Activated CD8-positive, alpha-beta memory T cell treated with anti-CD3 and anti-CD28 coated beads, Interleukin-2, amount 50 U/mL, for 1 hour (primary cell): ENCODE measurements at regions not wholly inside any gene's neighbourhood (a gene's known extent, or its start where the extent isn't known, plus 50 kb on each side); places are given as distances from the start of the nearest gene placed in this dataset.

Experiments used
- DNase-seq: peaks from one replicate; pipeline ENCODE4 v3.0.0-alpha.2; 2020; ENCODE audit errors: extremely low read depth

DNA sequence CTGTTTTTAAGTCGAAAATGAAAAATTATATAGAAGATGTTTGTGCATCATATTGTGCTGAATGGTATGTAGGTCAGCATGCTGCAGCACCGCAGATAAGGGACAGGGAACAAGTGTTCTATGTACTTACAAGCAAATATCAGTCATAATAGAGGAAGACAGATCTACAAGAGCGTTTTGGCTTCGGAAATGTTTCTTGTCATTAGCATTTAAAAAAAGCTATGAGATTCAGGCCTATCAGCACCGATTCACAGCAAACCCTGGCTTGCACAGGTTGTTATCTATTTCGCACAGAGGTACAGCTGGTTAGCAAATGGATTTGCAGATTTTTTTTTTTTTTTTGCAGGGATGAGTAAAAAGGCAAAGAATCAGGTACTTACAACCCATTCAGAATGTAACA lies 204.2 kb upstream of the TBC1D5 start:
- DNase-seq = no peak

DNA sequence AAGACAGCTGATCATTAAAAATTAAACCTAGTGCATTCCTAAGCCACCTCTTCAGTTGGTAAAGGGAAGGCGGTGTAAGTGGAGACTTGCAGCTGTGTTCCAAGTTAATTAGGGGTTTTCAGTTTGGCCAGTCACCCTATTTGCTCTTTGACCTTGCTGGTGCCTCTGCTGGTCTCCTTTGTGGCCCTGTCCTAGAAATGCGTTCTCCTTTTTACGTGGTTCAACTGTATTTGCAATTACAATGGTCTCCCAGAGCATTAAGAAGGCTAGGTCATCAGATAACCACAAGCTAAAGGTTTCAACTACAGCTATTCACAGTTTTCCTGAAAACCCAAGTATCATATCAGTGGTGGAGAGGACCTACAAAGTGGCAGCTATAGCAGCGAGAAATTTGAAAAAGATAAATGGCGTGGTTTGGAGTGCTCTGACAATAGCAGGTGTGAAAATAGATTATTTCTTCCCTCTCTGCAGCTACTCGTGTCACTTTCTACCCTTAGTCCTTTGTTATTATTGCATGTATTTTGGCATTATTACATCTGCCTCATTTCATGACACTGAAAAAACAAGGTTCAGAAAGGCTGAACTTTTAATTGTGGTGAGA lies 203.5 kb upstream of the TBC1D5 start:
- no peak for DNase-seq

DNA sequence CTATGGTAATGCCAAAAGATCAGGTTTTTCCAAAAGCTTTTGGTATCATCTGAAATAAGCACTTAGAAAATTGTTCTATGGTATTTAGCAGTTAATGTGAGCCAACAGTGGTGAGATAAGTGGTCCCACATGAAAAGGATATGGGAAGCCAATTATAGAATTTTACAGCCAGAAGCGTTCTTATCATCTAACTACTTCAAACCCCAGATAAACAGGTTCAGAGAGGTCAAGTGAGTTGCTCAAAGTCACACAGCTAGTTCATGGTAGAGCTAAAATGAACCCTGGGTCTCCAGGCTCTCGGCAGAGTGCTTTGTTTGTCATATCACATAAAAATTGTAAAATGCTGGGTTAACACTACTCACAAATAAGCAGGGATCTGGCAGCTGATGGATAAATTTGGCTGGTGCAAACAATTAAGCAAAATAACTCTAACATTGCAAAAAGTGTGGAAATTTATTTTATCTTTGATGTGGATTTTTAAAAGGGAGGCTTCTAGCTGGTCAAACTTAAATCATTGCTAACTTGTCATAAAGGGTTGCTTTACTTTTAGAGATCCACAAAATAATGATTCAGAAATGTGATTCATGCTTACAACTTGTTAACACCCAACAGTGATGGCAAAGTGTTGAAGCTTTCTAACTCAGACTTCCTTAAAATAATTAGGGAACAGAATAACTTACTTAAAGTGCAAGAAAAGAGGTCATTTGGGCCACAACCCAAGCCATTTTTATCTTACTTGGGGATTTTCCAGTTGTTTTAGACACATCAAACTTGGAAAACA lies 202.8 kb upstream of the TBC1D5 start:
- DNase-seq = no peak

DNA sequence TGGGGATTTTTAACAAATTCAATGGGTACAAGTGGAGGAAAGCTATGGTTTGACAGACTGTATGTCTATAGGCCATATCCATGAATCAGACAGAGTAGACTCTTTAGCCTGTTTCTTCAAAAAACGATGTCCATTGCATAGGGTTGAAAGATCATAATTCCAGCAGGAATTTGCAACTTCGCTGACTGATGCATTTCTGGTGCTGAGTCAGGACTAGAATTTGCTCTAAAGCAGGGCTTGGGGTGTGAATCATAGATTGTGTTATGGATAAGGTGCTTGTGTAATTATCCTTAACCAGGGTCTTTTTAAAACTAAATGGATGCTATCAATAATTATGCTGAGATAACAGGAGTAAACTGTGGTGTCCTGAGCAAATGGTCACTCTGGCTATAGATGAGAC lies 200.4 kb upstream of the TBC1D5 start:
- no peak for DNase-seq

DNA sequence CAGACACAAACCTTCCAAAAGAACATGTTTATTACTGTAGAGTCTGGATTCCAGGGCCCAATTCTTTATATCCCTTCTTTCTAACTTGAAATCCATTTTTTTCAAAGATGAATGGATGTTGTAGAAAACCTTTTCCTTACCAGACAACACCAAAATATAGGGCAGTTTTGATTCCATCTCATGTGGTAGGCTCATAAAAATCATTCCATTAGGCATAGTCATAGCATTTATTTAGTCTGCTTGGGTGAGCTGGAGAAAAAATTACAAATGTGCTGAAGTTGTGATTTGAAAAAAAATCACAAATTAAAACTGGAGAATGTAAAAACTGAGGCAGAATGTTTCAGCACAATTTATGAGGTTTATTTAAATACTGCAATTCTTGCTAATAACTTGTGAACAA lies 199.3 kb upstream of the TBC1D5 start:
- DNase-seq = no peak

DNA sequence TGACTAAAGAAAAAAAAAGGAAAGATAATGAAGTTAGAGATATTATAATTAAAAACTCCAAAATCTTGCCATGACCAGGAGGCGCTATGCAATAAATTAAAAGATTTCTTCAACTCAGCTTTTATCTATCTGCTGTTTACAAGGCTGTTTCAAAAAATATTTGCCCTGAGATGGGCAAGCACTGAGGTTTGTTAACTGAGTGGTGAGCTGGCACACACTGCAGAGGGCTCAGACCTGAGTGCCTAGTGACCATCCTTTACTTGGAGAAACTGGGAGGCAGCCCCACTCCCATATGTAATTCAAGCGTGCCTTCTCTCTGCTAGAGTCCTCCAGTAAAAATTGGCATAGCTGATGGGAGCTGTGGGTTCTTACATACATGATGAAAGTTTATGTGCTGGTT lies 198.7 kb upstream of the TBC1D5 start:
- DNase-seq = no peak

DNA sequence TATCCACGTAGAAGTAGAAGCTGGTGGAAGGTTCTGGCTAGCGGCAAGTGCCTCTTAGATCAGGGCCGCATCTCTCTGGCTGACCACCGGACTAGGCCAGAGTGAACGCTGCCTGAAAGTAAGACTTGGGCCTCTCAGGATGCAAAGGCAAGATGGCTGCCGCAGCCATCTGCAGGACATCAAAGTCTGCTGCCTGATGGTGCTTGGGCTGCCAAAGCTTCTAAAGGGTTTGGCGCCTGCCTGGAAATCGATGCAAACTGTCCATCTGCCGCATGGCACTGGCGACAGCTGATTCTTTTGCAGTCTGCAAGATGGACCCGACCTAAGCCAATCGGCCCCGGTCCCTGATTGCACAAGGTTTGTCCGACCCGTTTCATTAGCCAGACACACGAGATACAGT lies 196.7 kb upstream of the TBC1D5 start:
- DNase-seq = no peak

DNA sequence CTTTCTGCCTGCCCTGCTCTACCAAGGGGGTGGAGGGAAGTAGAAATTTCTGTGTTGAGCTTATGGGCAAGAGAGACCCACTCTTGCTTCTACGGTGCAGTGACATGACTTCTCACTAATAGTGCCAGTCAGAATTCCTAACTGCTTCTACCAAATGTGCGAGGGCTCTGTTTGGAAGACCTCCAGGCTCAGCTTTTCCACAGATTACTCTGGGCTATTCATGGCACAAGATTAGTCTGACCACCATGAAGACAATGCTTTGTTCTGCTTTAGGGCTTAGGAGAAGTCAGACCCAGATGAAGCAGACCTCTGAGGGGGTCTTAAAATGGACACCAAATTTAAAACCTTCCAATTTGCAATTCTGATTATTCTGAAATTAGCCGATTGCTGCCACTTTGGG lies 195.9 kb upstream of the TBC1D5 start:
- DNase-seq = no peak

DNA sequence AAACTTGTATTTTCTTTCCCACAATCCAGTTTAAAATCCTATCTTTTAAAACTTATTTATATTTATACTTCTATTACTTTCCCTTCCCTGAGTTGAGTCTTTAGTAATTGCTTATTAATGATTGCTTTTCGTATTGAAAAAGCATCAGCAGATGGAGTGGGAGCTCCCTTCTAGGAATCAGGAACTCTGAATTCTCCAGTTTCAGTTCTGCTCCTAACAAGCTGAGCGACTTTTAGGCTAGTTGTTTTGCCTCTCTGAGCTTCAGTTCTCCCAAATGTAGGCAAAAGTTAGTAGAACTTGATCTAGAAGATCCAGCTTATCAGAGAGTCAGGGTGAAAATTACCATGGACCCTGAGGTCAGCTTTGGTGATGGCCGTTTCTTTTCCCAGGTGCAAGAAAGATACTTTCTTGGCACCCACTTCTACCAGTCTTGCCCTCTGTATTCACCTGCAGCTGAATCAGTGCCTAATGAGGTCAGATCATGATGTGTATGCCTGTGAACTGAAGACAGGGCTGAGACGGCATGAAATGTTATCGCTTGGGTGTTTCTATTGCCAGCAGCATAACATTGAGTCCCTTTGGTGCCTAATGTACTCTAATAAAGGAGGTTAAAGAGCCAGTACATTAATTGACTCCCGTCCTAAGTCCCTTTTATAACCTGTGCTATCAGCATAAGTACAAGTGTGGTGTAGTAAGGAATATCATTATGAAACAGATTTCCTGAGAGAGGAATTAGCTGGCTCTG lies 194.5 kb upstream of the TBC1D5 start:
- no peak for DNase-seq

DNA sequence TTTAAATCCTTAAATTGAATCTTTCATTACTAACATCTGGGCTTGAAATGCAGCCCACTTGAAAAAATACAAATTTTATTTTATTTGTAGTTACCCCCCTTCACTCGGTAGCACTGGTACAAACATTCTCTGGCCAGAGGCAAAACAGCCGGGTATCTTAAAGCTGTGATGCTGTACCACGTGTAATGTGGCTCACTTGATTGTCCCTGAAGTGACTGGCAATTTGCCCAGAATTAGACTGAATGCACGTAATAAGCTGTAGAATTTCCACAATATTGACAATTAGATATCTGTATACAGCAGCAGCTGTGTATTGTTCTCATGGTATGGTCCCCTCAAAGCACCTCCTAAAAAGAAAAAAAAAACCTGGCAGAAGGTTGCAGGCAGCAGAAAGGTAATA lies 192.8 kb upstream of the TBC1D5 start:
- DNase-seq = no peak

DNA sequence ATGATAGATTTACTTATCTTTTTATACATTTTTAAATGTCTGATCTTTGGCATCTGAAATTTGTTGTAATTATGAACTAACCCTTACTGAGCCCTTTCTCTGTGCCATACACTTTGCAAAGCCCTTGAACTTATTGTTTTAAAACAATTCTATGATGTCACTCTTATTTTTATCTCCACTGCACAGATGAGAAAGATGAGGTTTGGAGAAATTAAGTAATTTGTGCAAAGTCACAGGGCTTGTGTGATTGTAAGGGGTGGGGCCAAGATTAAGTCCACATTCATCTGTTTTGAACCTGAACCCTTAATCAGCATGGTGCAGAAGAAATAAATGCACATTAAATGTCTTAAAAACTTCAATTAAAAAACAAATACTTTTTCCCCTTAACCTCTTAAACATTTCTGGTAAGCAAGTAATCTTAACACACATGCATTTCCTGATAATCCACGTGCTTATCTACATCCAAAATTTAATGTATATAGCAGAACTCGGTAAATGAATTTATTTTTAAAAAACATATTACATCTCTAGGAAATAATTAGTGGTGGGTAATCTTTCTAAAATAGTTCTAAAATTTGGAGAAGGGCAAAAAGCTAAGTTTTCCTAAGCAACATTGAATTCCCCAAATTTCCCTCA lies 189.8 kb upstream of the TBC1D5 start:
- no peak for DNase-seq

DNA sequence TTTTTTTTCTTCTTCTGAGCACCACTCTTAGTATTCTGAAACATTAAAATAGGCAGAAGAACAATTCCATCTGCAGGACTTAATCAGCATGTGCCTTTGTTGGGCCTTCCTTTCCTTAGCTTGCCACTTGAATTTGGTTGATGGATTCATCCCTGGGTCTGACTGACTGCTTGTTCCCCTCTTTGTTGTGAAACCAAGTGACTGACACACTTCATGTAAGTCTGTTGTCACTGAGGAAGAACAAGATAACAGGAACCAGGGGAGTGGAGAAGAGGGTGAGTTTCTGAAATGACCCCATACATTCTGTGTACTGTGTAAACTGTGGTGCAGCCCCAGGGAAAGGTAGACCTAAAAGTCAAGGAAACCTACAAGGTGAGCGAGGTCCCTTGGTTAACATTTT lies 188.7 kb upstream of the TBC1D5 start:
- DNase-seq = no peak

DNA sequence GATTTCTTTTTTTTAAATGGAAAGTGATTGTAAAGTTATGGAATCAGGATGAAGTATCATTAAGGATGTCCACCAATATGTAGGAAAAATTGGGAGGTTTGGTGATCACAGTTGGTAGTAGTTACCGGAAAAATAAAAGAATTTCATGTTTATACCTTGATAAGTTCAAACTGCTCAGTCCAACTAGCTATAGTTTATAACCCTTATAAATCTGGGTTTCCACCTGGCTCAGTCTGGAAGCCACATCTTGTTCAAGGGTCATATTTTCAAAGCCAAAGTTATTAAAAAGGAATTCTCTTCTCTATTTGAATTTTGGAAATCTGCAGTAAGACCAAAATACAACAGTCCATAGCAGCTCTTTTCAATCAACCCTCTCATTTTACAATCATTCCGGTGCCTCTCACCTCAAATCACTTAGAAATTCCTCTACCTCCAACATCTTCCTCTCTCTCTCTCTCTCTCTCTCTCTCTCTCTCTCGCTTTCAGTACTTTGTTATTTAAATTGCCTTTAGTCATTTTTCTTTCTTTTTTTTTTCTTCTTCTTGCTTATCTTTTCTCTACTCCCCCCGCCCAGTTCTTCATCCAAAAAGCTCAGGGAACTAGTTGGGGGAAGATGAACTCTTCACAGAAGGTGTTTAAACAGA lies 186.2 kb upstream of the TBC1D5 start:
- DNase-seq = no peak

DNA sequence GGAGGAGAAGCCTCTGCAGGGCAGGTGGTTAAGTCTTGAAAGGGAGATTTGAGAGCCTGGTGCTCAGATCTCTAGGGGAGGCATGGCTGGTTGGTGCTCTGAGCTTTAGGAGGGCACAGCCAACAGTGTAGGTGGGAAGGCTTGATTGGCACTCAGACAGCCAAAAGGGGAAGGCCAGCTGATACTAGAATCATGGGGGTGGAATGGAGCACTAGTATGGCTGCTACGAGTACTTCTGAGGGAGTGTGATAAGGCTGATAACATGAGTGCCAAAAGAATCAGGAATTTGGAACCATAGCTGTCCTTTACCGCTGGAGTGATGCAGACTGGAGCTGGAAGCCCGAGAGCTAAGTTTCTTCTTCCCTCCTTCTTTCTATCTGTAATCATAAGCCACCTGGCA lies 184.6 kb upstream of the TBC1D5 start:
- no peak for DNase-seq

DNA sequence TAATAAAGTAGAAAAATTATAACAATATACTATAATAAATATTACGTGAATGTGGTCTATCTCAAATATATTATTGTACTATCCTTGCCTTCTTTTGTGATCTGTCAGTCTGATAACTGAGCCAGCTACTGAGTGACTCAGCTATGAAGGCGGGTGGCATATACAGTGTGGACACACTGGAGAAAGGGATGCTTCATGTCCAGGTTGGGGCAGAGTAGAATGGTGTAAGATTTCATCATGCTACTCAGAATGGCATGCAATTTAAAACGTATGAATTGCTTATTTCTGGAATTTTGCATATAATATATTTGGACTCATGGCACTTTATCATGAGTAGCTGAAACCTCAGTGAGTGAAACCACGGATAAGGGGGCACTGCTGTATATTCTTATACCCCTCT lies 172.9 kb upstream of the TBC1D5 start:
- no peak for DNase-seq

DNA sequence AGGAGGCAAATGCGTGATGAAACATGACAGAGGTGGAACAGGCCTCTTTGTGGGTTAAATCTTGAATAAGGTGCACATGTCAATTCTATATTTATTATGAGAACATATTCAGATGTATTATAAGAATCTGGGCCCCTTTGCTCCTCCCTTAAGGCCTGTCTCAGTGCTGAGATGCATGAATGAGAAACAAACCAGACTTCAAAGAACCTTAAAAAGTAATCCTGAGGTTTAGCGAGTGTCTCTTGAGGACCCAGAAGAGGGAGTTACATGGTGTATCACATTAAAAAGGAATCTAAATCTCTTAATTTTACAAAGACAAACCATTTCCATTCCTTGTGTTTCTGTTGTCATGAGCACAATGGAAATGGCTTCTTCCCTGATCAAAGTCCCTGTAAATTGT lies 170.9 kb upstream of the TBC1D5 start:
- no peak for DNase-seq

DNA sequence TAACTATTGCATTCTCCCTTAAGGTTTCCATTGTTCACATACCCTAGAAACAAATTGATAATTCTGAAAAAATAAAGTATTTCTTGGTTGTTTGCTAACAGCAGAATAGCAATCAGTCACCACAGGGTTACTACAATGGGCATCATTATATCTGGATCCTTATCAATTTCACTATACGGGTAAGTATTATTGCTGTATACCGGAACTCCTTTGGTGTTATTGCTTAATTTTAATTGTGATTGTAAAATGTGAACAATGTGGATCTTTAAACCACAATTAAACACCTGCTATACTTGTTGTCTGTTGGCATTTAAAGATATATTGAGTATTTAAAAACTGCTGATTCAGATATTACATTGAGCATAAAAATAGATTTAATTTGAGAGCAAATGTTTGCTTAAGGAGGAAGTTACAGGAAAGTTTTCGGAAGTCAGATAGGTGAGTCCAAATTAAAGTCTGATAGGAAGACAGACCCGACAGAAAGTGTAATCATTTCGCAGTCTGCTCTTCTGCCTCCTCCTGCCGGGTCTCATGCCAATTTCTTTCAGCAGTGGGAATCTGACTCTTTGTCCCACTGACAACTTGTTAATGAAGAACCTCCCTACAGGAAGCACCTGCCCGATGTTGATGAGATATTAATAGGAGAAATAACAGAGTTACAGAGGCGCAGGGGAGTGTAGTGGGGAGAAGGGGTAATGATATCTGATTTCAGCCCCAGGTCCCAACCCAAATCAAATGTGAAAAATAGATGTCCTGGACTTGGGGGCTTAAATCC lies 169.7 kb upstream of the TBC1D5 start:
- DNase-seq = no peak

DNA sequence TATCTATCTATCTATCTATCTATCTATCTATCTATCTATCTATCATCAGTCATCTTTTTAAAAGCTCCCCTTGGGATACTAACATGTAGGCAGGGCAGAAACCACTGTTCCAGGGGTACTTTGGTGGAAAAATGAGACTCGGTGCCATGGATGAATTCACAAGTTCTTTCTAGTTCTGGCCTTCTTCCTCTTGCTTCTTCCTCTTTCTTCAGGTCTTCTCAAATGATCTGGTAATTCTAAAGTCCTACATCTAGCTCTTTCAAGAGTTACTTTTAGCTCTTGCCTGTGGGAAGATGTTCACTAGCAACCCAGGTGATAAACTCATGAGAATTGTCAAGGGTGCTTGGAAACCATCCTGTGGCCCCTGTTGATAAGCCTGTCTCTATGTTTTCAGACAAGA lies 168.5 kb upstream of the TBC1D5 start:
- no peak for DNase-seq

DNA sequence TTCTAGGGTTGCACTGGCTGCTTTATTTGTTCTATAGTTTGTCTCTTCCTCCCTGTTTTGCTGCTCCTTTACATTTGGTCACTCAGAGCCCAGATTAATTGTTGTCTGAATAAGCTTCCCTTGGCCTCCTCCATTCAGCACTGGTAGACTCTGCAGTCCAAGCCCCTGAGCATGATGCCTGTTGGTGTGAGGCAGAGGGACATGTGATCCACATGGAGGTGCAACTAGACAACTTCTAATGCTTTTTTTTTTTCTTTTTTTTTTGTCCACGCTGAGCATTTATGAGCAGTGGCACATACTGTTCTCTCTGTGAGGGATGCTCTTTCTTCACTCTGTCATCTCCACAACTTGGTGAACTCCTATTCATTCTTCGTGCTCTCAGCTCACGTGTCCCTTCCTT lies 167.3 kb upstream of the TBC1D5 start:
- DNase-seq = no peak

DNA sequence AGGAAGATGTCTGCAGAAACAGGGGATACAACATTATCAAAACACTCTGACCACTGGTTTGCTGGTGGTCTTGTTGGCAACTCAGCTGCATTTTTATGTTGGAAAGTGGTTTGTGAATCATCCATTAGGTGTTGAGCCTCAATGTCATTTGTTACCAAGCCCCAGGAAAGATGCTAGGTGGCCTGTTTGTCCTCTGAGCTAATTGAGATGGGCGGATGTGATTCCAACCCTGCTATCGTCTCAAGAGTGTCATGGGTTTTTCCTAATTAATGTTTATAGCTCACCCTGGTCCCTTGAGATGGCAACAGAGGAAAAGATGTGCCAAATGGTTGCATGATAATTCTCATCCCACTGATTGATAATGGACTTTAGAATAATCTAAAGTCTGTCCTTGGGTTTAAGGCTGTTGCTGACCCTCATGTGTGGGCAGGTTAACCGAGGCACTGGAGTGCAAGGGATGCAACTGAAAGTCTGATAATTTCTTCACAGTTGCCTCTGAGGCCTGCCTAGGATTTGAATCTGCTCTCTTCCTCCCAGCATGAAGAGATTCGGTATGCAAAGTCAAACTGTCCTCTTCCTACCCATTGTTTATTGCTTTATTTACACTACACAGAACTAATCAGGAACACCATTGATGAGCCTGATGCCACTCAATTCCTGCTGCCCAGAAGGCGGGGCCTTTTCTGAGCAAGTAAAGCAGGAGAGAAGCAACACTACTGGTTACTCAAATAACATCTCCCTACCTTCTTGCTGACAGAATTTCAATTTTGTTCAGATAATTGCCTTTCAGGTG lies 166.2 kb upstream of the TBC1D5 start:
- no peak for DNase-seq

DNA sequence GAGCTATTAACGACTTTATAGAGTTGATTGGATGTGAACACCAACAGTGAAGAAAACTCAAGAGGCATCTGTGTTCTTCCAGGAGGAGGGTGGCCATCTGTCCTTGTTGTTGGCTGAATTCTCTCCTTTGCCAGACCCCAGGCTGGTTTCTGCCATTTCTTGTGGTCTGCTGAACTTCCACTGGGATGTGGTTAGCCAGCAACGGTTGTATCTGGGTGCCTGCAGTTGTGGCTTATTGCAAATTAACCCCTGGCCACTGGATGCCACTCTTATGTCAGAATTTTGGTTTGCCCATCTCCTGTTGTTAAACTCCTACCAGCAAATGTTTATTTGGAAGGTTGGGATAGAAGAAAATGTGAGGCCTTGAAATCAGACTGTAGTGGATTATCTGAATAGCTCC lies 163.6 kb upstream of the TBC1D5 start:
- DNase-seq = no peak
